H1 (cell line): ENCODE measurements at regions not wholly inside any gene's neighbourhood (a gene's known extent, or its start where the extent isn't known, plus 50 kb on each side); places are given as distances from the start of the nearest gene placed in this dataset.

ENCODE experiments used
- CTCF ChIA-PET: fragments of 300-600 bp; sonication (Branson Sonifier 250); formaldehyde crosslinking; loops from one replicate; lab custom pipeline; 2021; ENCODE audit not compliant: partially characterized antibody; lab: Charles Lee
- POLR2A ChIA-PET: fragments of 300-600 bp; sonication (Branson Sonifier 250); formaldehyde crosslinking; loops from one replicate; lab custom pipeline; 2021; ENCODE audit warnings: inconsistent platforms; ENCODE audit not compliant: partially characterized antibody; lab: Charles Lee
- DNase-seq, 2 experiments: peaks; one replicate each; pipeline versions ENCODE4 v3.0.0 to v3.0.0-alpha.2; 2010 to 2022; ENCODE audit warnings: low spot score in 2 of 2, low read depth in 1 of 2, mixed read lengths in 1 of 2
- FAIRE-seq: peaks from 2 replicates; lab custom pipeline; 2011; peaks lifted over from hg19 to GRCh38; lab: Jason Lieb, UNC
- H2AFZ ChIP-seq: 2 replicates; pipeline ENCODE4 v1.8.1; 2012; ENCODE audit warnings: low read length, inconsistent platforms
- H2AK5ac ChIP-seq: 2 replicates; pipeline ENCODE4 v1.6.1; 2013; ENCODE audit warnings: low read depth, low read length
- H2BK120ac ChIP-seq: replicated peaks from 2 replicates; pipeline ENCODE3; 2013; ENCODE audit warnings: low read depth, low read length, inconsistent platforms
- H2BK12ac ChIP-seq: 2 replicates; pipeline ENCODE4 v1.6.1; 2013; ENCODE audit warnings: low read depth, low read length
- H2BK15ac ChIP-seq: 2 replicates; pipeline ENCODE4 v1.6.1; 2013; ENCODE audit warnings: low read length
- H2BK20ac ChIP-seq: 2 replicates; pipeline ENCODE4 v1.6.1; 2013; ENCODE audit warnings: low read length
- H2BK5ac ChIP-seq: 2 replicates; pipeline ENCODE4 v1.6.1; 2013; ENCODE audit warnings: low read depth, low read length
- H3K14ac ChIP-seq: 2 replicates; pipeline ENCODE4 v1.6.1; 2013; ENCODE audit warnings: inconsistent platforms; ENCODE audit not compliant: insufficient read length
- H3K18ac ChIP-seq: 2 replicates; pipeline ENCODE4 v1.6.1; 2013; ENCODE audit warnings: low read length; ENCODE audit errors: extremely low read depth
- H3K23ac ChIP-seq: 2 replicates; pipeline ENCODE4 v1.6.1; 2013; ENCODE audit warnings: inconsistent platforms; ENCODE audit not compliant: insufficient read length
- H3K23me2 ChIP-seq: 2 replicates; pipeline ENCODE4 v1.6.1; 2013; ENCODE audit warnings: low read depth, low read length
- H3K27ac ChIP-seq: 2 replicates; pipeline ENCODE4 v1.6.1; 2011; ENCODE audit warnings: low read depth, low read length, inconsistent platforms
- H3K27me3 ChIP-seq, 4 experiments: replicated peaks in 1 of 4; 1 replicate in 1 of 4; 2 replicates in 3 of 4; pipeline versions ENCODE4 v1.6.1 to v1.8.1; 2011 to 2013; ENCODE audit warnings: low read length in 3 of 4, mild to moderate bottlenecking in 3 of 4, inconsistent platforms in 2 of 4, mixed read lengths in 2 of 4, moderate library complexity in 1 of 4; ENCODE audit not compliant: control insufficient read depth in 3 of 4, insufficient read depth in 3 of 4; ENCODE audit errors: extremely low read depth in 1 of 4
- H3K36me3 ChIP-seq, 4 experiments: 2 replicates each; pipeline versions ENCODE4 v1.6.1 to v1.8.1; 2011 to 2013; ENCODE audit warnings: mild to moderate bottlenecking in 4 of 4, low read length in 3 of 4, moderate library complexity in 2 of 4, control low read depth in 1 of 4, inconsistent platforms in 1 of 4; ENCODE audit not compliant: insufficient read depth in 4 of 4, control insufficient read depth in 2 of 4
- H3K4ac ChIP-seq: replicated peaks from 2 replicates; pipeline ENCODE3; 2013; ENCODE audit warnings: low read length, low read depth, mixed read lengths, inconsistent platforms; ENCODE audit not compliant: insufficient read length
- H3K4me1 ChIP-seq, 4 experiments: replicated peaks in 1 of 4; 1 replicate in 1 of 4; 2 replicates in 3 of 4; pipeline versions ENCODE4 v1.6.1 to v1.8.1; 2011 to 2013; ENCODE audit warnings: low read length in 3 of 4, inconsistent platforms in 2 of 4, mixed read lengths in 1 of 4; ENCODE audit not compliant: insufficient read depth in 4 of 4, control insufficient read depth in 3 of 4
- H3K4me2 ChIP-seq, 2 experiments: 2 replicates each; pipeline versions ENCODE4 v1.6.1 to v1.8.1; 2011 to 2013; ENCODE audit warnings: low read depth in 2 of 2, low read length in 2 of 2, control low read depth in 1 of 2, inconsistent platforms in 1 of 2, mild to moderate bottlenecking in 1 of 2; ENCODE audit not compliant: insufficient read depth in 1 of 2
- H3K4me3 ChIP-seq, 4 experiments: fragments of 200-600, 300-600 bp in 1 of 4; sonication (generic), shearing (Covaris generic), sonication (Bioruptor Twin) in 1 of 4; 2 replicates each; pipeline versions ENCODE4 v1.5.1 to v1.8.1; 2011 to 2016; ENCODE audit warnings: low read length in 4 of 4, low read depth in 3 of 4, control low read depth in 2 of 4, inconsistent platforms in 2 of 4, mild to moderate bottlenecking in 2 of 4, mixed read lengths in 1 of 4, moderate library complexity in 1 of 4; ENCODE audit not compliant: insufficient read depth in 2 of 4; ENCODE audit errors: extremely low read depth in 1 of 4
- H3K56ac ChIP-seq: replicated peaks from 2 replicates; pipeline ENCODE3; 2013; ENCODE audit warnings: low read depth, mild to moderate bottlenecking, mixed read lengths, low read length, inconsistent platforms; ENCODE audit not compliant: insufficient read length
- H3K79me1 ChIP-seq: 2 replicates; pipeline ENCODE4 v1.6.1; 2013; ENCODE audit warnings: low read depth, low read length, control low read depth
- H3K79me2 ChIP-seq, 2 experiments: 2 replicates each; pipeline versions ENCODE4 v1.6.1 to v1.8.1; 2012 to 2013; ENCODE audit warnings: low read length in 2 of 2, mild to moderate bottlenecking in 2 of 2, inconsistent platforms in 1 of 2; ENCODE audit not compliant: insufficient read depth in 2 of 2, control insufficient read depth in 1 of 2
- H3K9ac ChIP-seq, 4 experiments: replicated peaks in 1 of 4; 1 replicate in 1 of 4; 2 replicates in 3 of 4; pipeline versions ENCODE4 v1.6.1 to v1.8.1; 2011 to 2013; ENCODE audit warnings: low read depth in 3 of 4, low read length in 3 of 4, control low read depth in 2 of 4, mild to moderate bottlenecking in 2 of 4, moderate library complexity in 2 of 4, inconsistent platforms in 1 of 4; ENCODE audit errors: extremely low read depth in 1 of 4
- H3K9me3 ChIP-seq, 2 experiments: 2 replicates each; pipeline versions ENCODE4 v1.6.1 to v1.8.1; 2012 to 2013; ENCODE audit warnings: mild to moderate bottlenecking in 2 of 2, moderate library complexity in 2 of 2, control low read depth in 1 of 2, inconsistent platforms in 1 of 2, low read depth in 1 of 2, low read length in 1 of 2, mixed read lengths in 1 of 2; ENCODE audit not compliant: insufficient read depth in 2 of 2
- H4K20me1 ChIP-seq, 2 experiments: replicated peaks in 1 of 2; 2 replicates each; pipeline versions ENCODE3 to v1.8.1; 2011 to 2013; ENCODE audit warnings: inconsistent platforms in 2 of 2, low read length in 2 of 2, mild to moderate bottlenecking in 1 of 2; ENCODE audit not compliant: insufficient read depth in 2 of 2, control insufficient read depth in 1 of 2
- H4K5ac ChIP-seq: 2 replicates; pipeline ENCODE4 v1.6.1; 2013; ENCODE audit warnings: low read length, low read depth, mixed read lengths, inconsistent platforms; ENCODE audit not compliant: insufficient read length
- H4K8ac ChIP-seq: 2 replicates; pipeline ENCODE4 v1.8.0; 2013; ENCODE audit warnings: mild to moderate bottlenecking, moderate library complexity, low read length, inconsistent platforms; ENCODE audit not compliant: insufficient read depth; ENCODE audit errors: extremely low read depth
- H4K91ac ChIP-seq: replicated peaks from 2 replicates; pipeline ENCODE3; 2013; ENCODE audit warnings: low read length, mixed read lengths, inconsistent platforms; ENCODE audit not compliant: insufficient read length
- ASH2L ChIP-seq: fragments of 200-600, 300-600 bp; sonication (generic); IDR thresholded peaks from one replicate; pipeline ENCODE4 v1.7.1; 2017; ENCODE audit warnings: low read length
- BRCA1 ChIP-seq: IDR thresholded peaks from 2 replicates; pipeline ENCODE4 v1.6.1; 2012; ENCODE audit warnings: low read depth, low read length, improper control_type of control experiment
- KDM1A ChIP-seq: fragments of 200-600, 300-600 bp; sonication (generic); IDR thresholded peaks from 2 replicates; pipeline ENCODE4 v1.7.1; 2016; ENCODE audit warnings: mild to moderate bottlenecking, low read length, borderline replicate concordance
- TCF12 ChIP-seq: IDR thresholded peaks from 2 replicates; pipeline ENCODE4 v1.6.1; 2011; ENCODE audit warnings: low read depth, mild to moderate bottlenecking, low read length
- WGBS, 2 experiments: shearing (Covaris generic) in 1 of 2; methylation state at CpG; one replicate each; pipeline versions ENCODE4 v1.1.6 to v1.1.7; 2013 to 2015; ENCODE audit warnings: low lambda C conversion rate in 2 of 2, mixed read lengths in 2 of 2, inconsistent platforms in 1 of 2, low coverage in 1 of 2, missing lambda C conversion rate in 1 of 2; ENCODE audit not compliant: insufficient replicate concordance in 2 of 2, insufficient coverage in 1 of 2, insufficient read length in 1 of 2; ENCODE audit errors: extremely low coverage in 1 of 2, missing lambda C conversion rate in 1 of 2; 5-methylcytosine and 5-hydroxymethylcytosine counted together

GRCh38 chr18:45303026-45303425 is 312.2 kb upstream of the SLC14A2 start:
- no peak for TF ChIP-seq ASH2L
- no peak for TF ChIP-seq TCF12
- TF ChIP-seq BRCA1, result no peak
- TF ChIP-seq KDM1A, result no peak
- TF ChIP-seq, all 59 proteins: peak for 0

More at GRCh38 chr18:45303026-45303425, 312.2 kb upstream of the SLC14A2 start:
- Histone ChIP-seq H4K20me1 (no peaks in the 10 kb centered on the region), H2BK120ac (no peak overlapping the region), H4K8ac (no peak overlapping the region), H3K9me3 (no peaks in the 10 kb centered on the region), H3K4me3 (no peak overlapping the region), H3K56ac (no peak overlapping the region), H3K23me2 (no peaks in the 10 kb centered on the region), H3K14ac (no peak overlapping the region), H2AK5ac (no peak overlapping the region), H2BK20ac (no peak overlapping the region), H2AFZ (no peak overlapping the region), H3K79me1 (no peaks in the 10 kb centered on the region), H3K79me2 (no peaks in the 10 kb centered on the region), H3K4me2 (no peak overlapping the region), H3K4ac (no peak overlapping the region), H3K36me3 (no peaks in the 10 kb centered on the region), H4K91ac (no peak overlapping the region), H3K23ac (no peak overlapping the region), H3K18ac (no peak overlapping the region), H2BK5ac (no peak overlapping the region), H3K9ac (no peak overlapping the region), H2BK15ac (no peak overlapping the region), H3K27ac (no peak overlapping the region), H3K4me1 (peaks cover 0 to 2% (median 0%) of the 10 kb centered on the region in 4 experiments; a peak in 1 of 7 replicates), H4K5ac (no peak overlapping the region), H2BK12ac (no peak overlapping the region), H3K27me3 (no peaks in the 10 kb centered on the region)
- WGBS, 2 experiments, result 92% methylated on average over 7 of the region's 7 CpGs; no CpG with 5 or more reads in 1 of the 2 experiments
- CTCF ChIA-PET, result interaction anchor here (1.2 to 2.2 kb wide), 3 partner anchors 13 to 82 kb away, joined by 4 to 11 read pairs (median 5); no protein-coding TSS in a partner anchor
- POLR2A ChIA-PET, result no interaction called here
- FAIRE-seq, result no peak
- DNase-seq, result no peak
